Trophoblast cell (in vitro differentiated cells and primary cell): ENCODE measurements at regions not wholly inside any gene's neighbourhood (a gene's known extent, or its start where the extent isn't known, plus 50 kb on each side); places are given as distances from the start of the nearest gene placed in this dataset.

Source experiments
- DNase-seq, 2 donors: peaks; one replicate each; pipeline ENCODE4 v3.0.0-alpha.2; 2016
- H2AFZ ChIP-seq: 2 replicates; pipeline ENCODE4 v1.6.1; 2013; ENCODE audit warnings: low read length, moderate library complexity, mild to moderate bottlenecking; ENCODE audit not compliant: insufficient read depth, poor library complexity
- H2AK5ac ChIP-seq: 2 replicates; pipeline ENCODE4 v1.6.1; 2013; ENCODE audit warnings: mild to moderate bottlenecking, low read length
- H2BK120ac ChIP-seq: 2 replicates; pipeline ENCODE4 v1.6.1; 2013; ENCODE audit warnings: low read length, mild to moderate bottlenecking, moderate library complexity; ENCODE audit not compliant: insufficient read depth, poor library complexity
- H2BK12ac ChIP-seq: 2 replicates; pipeline ENCODE4 v1.6.1; 2013; ENCODE audit warnings: mild to moderate bottlenecking, low read length, moderate library complexity
- H2BK5ac ChIP-seq: 2 replicates; pipeline ENCODE4 v1.6.1; 2013; ENCODE audit warnings: low read length, low read depth, moderate library complexity, mild to moderate bottlenecking; ENCODE audit not compliant: poor library complexity
- H3K14ac ChIP-seq: 2 replicates; pipeline ENCODE4 v1.6.1; 2013; ENCODE audit warnings: mild to moderate bottlenecking, low read length
- H3K18ac ChIP-seq: 2 replicates; pipeline ENCODE4 v1.6.1; 2013; ENCODE audit warnings: mild to moderate bottlenecking, low read length
- H3K23ac ChIP-seq: 2 replicates; pipeline ENCODE4 v1.6.1; 2013; ENCODE audit warnings: low read length
- H3K27ac ChIP-seq: 2 replicates; pipeline ENCODE4 v1.5.1; 2013; ENCODE audit warnings: low read depth, mild to moderate bottlenecking, inconsistent platforms, low read length, moderate library complexity
- H3K27me3 ChIP-seq: 2 replicates; pipeline ENCODE4 v1.6.1; 2013; ENCODE audit warnings: inconsistent platforms, mild to moderate bottlenecking, low read length, moderate library complexity; ENCODE audit not compliant: insufficient read depth
- H3K36me3 ChIP-seq, 2 experiments: 1 replicate in 1 of 2; 2 replicates in 1 of 2; pipeline ENCODE4 v1.6.1; 2013; ENCODE audit warnings: low read length in 2 of 2, mild to moderate bottlenecking in 2 of 2, moderate library complexity in 1 of 2; ENCODE audit not compliant: insufficient read depth in 2 of 2, control insufficient read depth in 1 of 2
- H3K4ac ChIP-seq: 2 replicates; pipeline ENCODE4 v1.6.1; 2013; ENCODE audit warnings: low read depth, mild to moderate bottlenecking, low read length, moderate library complexity
- H3K4me1 ChIP-seq, 2 experiments: 1 replicate in 1 of 2; 2 replicates in 1 of 2; pipeline ENCODE4 v1.6.1; 2013; ENCODE audit warnings: low read length in 2 of 2, mild to moderate bottlenecking in 2 of 2, moderate library complexity in 1 of 2; ENCODE audit not compliant: insufficient read depth in 2 of 2, control insufficient read depth in 1 of 2
- H3K4me2 ChIP-seq: 2 replicates; pipeline ENCODE4 v1.6.1; 2013; ENCODE audit warnings: inconsistent platforms, mild to moderate bottlenecking, low read length, moderate library complexity
- H3K4me3 ChIP-seq: 2 replicates; pipeline ENCODE4 v1.5.1; 2013; ENCODE audit warnings: mild to moderate bottlenecking, low read depth, low read length, inconsistent platforms
- H3K79me1 ChIP-seq: one replicate; pipeline ENCODE4 v1.6.1; 2013; ENCODE audit warnings: low read length
- H3K79me2 ChIP-seq: 2 replicates; pipeline ENCODE4 v1.6.1; 2013; ENCODE audit warnings: low read length, mild to moderate bottlenecking; ENCODE audit not compliant: control insufficient read depth, insufficient read depth, poor library complexity
- H3K9ac ChIP-seq: 2 replicates; pipeline ENCODE4 v1.6.1; 2013; ENCODE audit warnings: mild to moderate bottlenecking, low read length
- H3K9me3 ChIP-seq: 2 replicates; pipeline ENCODE4 v1.6.1; 2013; ENCODE audit warnings: low read depth, mild to moderate bottlenecking, control low read depth, inconsistent platforms, low read length; ENCODE audit not compliant: insufficient read depth
- H4K12ac ChIP-seq: 2 replicates; pipeline ENCODE4 v1.6.1; 2013; ENCODE audit warnings: low read depth, mild to moderate bottlenecking, low read length, moderate library complexity
- H4K8ac ChIP-seq: 2 replicates; pipeline ENCODE4 v1.6.1; 2013; ENCODE audit warnings: low read depth, mild to moderate bottlenecking, low read length, moderate library complexity
- H4K91ac ChIP-seq: one replicate; pipeline ENCODE4 v1.6.1; 2013; ENCODE audit warnings: low read depth, mild to moderate bottlenecking, low read length, moderate library complexity
- WGBS: extraction: QIAGEN DNeasy Blood & Tissue Kit; methylation state at CpG from one replicate; pipeline ENCODE4 v1.1.7; 2013; ENCODE audit warnings: missing lambda C conversion rate; ENCODE audit not compliant: insufficient read length, insufficient coverage; ENCODE audit errors: extremely low coverage; 5-methylcytosine and 5-hydroxymethylcytosine counted together

DNA sequence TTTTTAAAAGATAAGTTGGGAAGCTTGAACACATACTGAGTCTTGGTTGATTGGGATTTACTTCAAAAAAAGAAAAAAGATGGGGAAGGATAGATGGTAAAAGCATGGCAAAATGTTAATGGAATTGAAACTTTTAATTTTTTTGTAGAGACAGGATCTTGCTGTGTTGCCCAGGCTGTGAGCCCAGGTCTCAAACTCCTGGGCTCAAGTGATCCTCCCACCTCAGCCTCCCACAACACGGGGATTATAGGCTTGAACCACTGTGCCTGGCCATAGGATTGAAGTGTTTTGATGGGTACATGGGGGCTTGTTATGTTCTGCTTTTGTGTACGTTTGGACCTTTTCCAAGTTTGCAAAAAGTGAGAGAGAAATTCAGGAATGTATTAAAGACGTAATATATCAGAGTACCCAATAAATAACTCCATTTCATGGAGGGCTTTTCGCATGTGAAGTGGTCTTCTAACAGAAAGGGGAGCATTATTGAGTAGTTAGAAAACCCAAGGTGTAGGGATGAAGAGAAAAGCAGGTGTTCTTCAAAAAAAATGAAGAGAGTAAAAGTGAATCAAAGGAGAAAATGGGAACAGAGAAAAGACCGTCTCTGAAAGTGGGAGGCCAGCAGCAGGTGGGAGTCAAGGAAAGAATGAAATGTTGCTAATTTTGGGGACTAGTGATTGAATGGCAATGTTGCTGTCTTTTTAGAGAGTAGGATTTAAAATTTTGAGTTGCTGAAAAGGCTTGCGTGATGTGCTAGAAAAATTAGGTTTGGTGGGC, 55.2 kb downstream of the GARRE1 start:
- Histone ChIP-seq H3K23ac (no peak overlapping the region), H3K27me3 (no peaks in the 10 kb centered on the region), H2AK5ac (no peak overlapping the region), H3K4me2 (no peak overlapping the region), H2AFZ (no peak overlapping the region), H2BK12ac (no peak overlapping the region), H4K12ac (no peak overlapping the region), H3K36me3 (peaks cover 4 to 10% of the 10 kb centered on the region in 2 experiments), H3K79me1 (no peaks in the 10 kb centered on the region), H2BK120ac (no peak overlapping the region), H3K4ac (no peak overlapping the region), H3K9ac (no peak overlapping the region), H3K27ac (no peak overlapping the region), H3K79me2 (no peaks in the 10 kb centered on the region), H4K91ac (no peak overlapping the region), H3K14ac (no peak overlapping the region), H3K9me3 (no peaks in the 10 kb centered on the region), H4K8ac (no peak overlapping the region), H3K18ac (no peak overlapping the region), H3K4me1 (peaks cover 0 to 5% of the 10 kb centered on the region in 2 experiments), H2BK5ac (no peak overlapping the region), H3K4me3 (no peak overlapping the region)
- no CpG with 5 or more reads among the region's 6 CpGs for WGBS
- no peak for DNase-seq

- Histone ChIP-seq H3K4me2 (no peak overlapping the region), H3K14ac (no peak overlapping the region), H3K18ac (peak overlapping the region; percentile 17), H3K4me1 (peaks cover 0 to 2% of the 10 kb centered on the region in 2 experiments), H4K91ac (no peak overlapping the region), H2AFZ (no peak overlapping the region), H3K4me3 (no peak overlapping the region), H3K9me3 (no peaks in the 10 kb centered on the region), H3K36me3 (peaks cover 4 to 10% of the 10 kb centered on the region in 2 experiments), H3K27ac (no peak overlapping the region), H2AK5ac (no peak overlapping the region), H3K9ac (no peak overlapping the region), H3K79me2 (no peaks in the 10 kb centered on the region), H3K4ac (no peak overlapping the region), H2BK5ac (no peak overlapping the region), H3K27me3 (no peaks in the 10 kb centered on the region), H3K23ac (no peak overlapping the region), H3K79me1 (no peaks in the 10 kb centered on the region), H2BK120ac (no peak overlapping the region), H4K12ac (no peak overlapping the region), H2BK12ac (no peak overlapping the region), H4K8ac (no peak overlapping the region)
- no peak for DNase-seq
- WGBS, result no CpG with 5 or more reads among the region's 6 CpGs
Observed at GRCh38 chr19:34310494-34310981, 54.5 kb upstream of the GPI start.

- Histone ChIP-seq H3K4ac (no peak overlapping the region), H3K14ac (no peak overlapping the region), H3K4me1 (peaks cover 14 to 20% of the 10 kb centered on the region in 2 experiments), H3K27me3 (no peaks in the 10 kb centered on the region), H3K9ac (no peak overlapping the region), H3K4me3 (no peak overlapping the region), H2BK12ac (no peak overlapping the region), H3K36me3 (peaks cover 4 to 6% of the 10 kb centered on the region in 2 experiments), H3K9me3 (no peaks in the 10 kb centered on the region), H4K91ac (no peak overlapping the region), H2AK5ac (no peak overlapping the region), H4K8ac (no peak overlapping the region), H4K12ac (no peak overlapping the region), H3K18ac (no peak overlapping the region), H2BK5ac (no peak overlapping the region), H3K27ac (no peak overlapping the region), H2BK120ac (no peak overlapping the region), H3K79me1 (peaks cover 2% of the 10 kb centered on the region), H3K4me2 (no peak overlapping the region), H2AFZ (no peak overlapping the region), H3K23ac (no peak overlapping the region), H3K79me2 (peaks cover 3% of the 10 kb centered on the region)
- peak; percentile 71 to 75 for DNase-seq
- no CpG with 5 or more reads among the region's 6 CpGs for WGBS
Observed at GRCh38 chr19:34313188-34313587, 51.8 kb upstream of the GPI start.

DNA sequence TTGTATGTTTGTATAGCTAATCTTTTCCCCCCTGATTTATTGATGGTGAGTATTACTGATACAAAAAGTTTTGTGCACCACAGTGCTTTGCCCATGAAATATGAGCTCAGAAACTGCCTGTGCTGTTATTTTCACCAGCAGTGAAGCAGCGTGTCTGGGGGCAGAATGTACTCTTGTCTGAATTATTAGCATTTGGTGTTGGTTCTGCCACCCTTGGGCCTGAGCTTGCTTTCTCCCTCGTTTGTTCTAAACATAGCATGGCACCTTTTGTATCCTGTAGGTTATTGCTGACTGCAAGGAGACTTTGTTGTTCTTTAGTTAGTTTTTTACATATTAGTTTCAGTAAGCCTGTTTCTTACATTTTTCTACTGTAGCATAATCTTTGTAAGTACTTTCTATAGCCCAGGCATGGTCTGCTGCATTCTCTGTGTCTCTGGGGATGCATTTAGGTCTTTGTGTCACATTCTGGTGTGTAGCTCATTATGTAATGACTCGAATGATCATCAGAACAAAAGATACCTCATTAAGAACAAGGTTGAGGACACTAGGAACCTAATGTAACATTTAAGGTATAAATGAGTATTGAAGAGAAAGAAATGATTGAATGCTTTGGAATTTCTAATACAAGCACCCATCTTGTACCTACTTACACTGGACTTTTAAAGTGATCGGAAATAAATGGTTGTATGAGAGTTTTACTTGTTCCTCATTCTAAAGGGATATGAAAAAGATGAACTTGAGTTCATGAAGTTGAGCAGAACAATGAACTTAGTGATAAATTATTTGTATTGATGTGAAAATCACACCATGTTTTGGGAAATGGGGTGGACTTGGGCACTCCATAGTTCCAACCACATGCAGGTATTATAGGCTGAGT, 50.3 kb upstream of the GPI start:
- Histone ChIP-seq H4K91ac (no peak overlapping the region), H3K4me2 (no peak overlapping the region), H4K8ac (no peak overlapping the region), H2BK5ac (no peak overlapping the region), H2BK12ac (no peak overlapping the region), H3K36me3 (peaks cover 2 to 6% of the 10 kb centered on the region in 2 experiments), H3K79me1 (peaks cover 2% of the 10 kb centered on the region), H4K12ac (no peak overlapping the region), H3K18ac (no peak overlapping the region), H3K27me3 (no peaks in the 10 kb centered on the region), H2BK120ac (no peak overlapping the region), H3K4ac (no peak overlapping the region), H3K23ac (no peak overlapping the region), H3K27ac (no peak overlapping the region), H3K4me1 (peaks cover 15 to 26% of the 10 kb centered on the region in 2 experiments), H3K14ac (no peak overlapping the region), H3K4me3 (no peak overlapping the region), H2AFZ (no peak overlapping the region), H2AK5ac (no peak overlapping the region), H3K9ac (no peak overlapping the region), H3K79me2 (peaks cover 4% of the 10 kb centered on the region), H3K9me3 (no peaks in the 10 kb centered on the region)
- DNase-seq, result no peak
- WGBS, result no CpG with 5 or more reads among the region's 4 CpGs
